Smooth muscle cell (in vitro differentiated cells): ENCODE measurements at regions not wholly inside any gene's neighbourhood (a gene's known extent, or its start where the extent isn't known, plus 50 kb on each side); places are given as distances from the start of the nearest gene placed in this dataset.

Experiments used
- DNase-seq: peaks from one replicate; lab custom pipeline; 2025; ENCODE audit not compliant: unreplicated experiment; lab: John Stamatoyannopoulos, UW
- H2AFZ ChIP-seq: fragments of 200-600 bp; sonication (generic); 2 replicates; pipeline ENCODE4 v1.6.0; 2016; ENCODE audit warnings: antibody characterized with exemption, low read depth, mild to moderate bottlenecking
- H3F3A ChIP-seq: fragments of 200-600 bp; sonication (generic); 2 replicates; pipeline ENCODE4 v1.6.0; 2017; ENCODE audit warnings: antibody characterized with exemption, low read depth
- H3K27ac ChIP-seq: fragments of 200-600 bp; sonication (generic); 2 replicates; pipeline ENCODE4 v1.5.1; 2016; ENCODE audit warnings: low read depth, mild to moderate bottlenecking
- H3K27me3 ChIP-seq: fragments of 200-600 bp; sonication (generic); 2 replicates; pipeline ENCODE4 v1.6.1; 2016; ENCODE audit warnings: low read depth, mild to moderate bottlenecking
- H3K36me3 ChIP-seq: fragments of 200-600 bp; sonication (generic); 2 replicates; pipeline ENCODE4 v1.5.1; 2016; ENCODE audit warnings: low read depth
- H3K4me1 ChIP-seq: fragments of 200-600 bp; sonication (generic); 2 replicates; pipeline ENCODE4 v1.5.1; 2016; ENCODE audit warnings: low read depth
- H3K4me2 ChIP-seq: fragments of 200-600 bp; sonication (generic); 2 replicates; pipeline ENCODE4 v1.6.0; 2016; ENCODE audit warnings: mild to moderate bottlenecking
- H3K4me3 ChIP-seq: fragments of 200-600 bp; sonication (generic); 2 replicates; pipeline ENCODE4 v1.5.1; 2016; ENCODE audit warnings: mild to moderate bottlenecking
- H3K79me2 ChIP-seq: fragments of 200-600 bp; sonication (generic); 2 replicates; pipeline ENCODE4 v1.6.0; 2016; ENCODE audit warnings: low read depth, mild to moderate bottlenecking
- H3K9ac ChIP-seq: fragments of 200-600 bp; sonication (generic); 2 replicates; pipeline ENCODE4 v1.6.0; 2016; ENCODE audit warnings: low read depth
- H3K9me3 ChIP-seq: fragments of 200-600 bp; sonication (generic); replicated peaks from 2 replicates; pipeline ENCODE4 v1.5.1; 2016; ENCODE audit warnings: low read depth
- H4K20me1 ChIP-seq: fragments of 200-600 bp; sonication (generic); 2 replicates; pipeline ENCODE4 v1.6.0; 2016; ENCODE audit warnings: low read depth
- CTCF ChIP-seq: fragments of 200-600 bp; sonication (generic); IDR thresholded peaks from 2 replicates; pipeline ENCODE4 v1.5.1; 2017; ENCODE audit warnings: borderline replicate concordance, mild to moderate bottlenecking, antibody characterized with exemption; ENCODE audit not compliant: insufficient read depth, poor library complexity, severe bottlenecking
- WGBS: methylation state at CpG from one replicate; pipeline ENCODE4 v1.1.7; 2016; ENCODE audit warnings: low lambda C conversion rate; 5-methylcytosine and 5-hydroxymethylcytosine counted together

GRCh38 chr21:39099859-39100258 lies 83.4 kb downstream of the PSMG1 start:
- H3K79me2 ChIP-seq, result no peaks in the 10 kb centered on the region
- WGBS, result 97% methylated on average over 4 of the region's 4 CpGs
- no peaks in the 10 kb centered on the region for H3K27me3 ChIP-seq
- DNase-seq, result no peak
- no peak overlapping the region for H3K4me2 ChIP-seq
- peaks cover 3% of the 10 kb centered on the region for H3F3A ChIP-seq
- H3K4me1 ChIP-seq, result peaks cover 28% of the 10 kb centered on the region
- no peaks in the 10 kb centered on the region for H3K36me3 ChIP-seq
- no peaks in the 10 kb centered on the region for H3K9me3 ChIP-seq
- H3K4me3 ChIP-seq, result no peak overlapping the region
- TF ChIP-seq CTCF, result no peak
- H3K27ac ChIP-seq, result no peak overlapping the region
- H4K20me1 ChIP-seq, result no peaks in the 10 kb centered on the region
- no peak overlapping the region for H3K9ac ChIP-seq
- H2AFZ ChIP-seq, result no peak overlapping the region

GRCh38 chr21:39098696-39099200 lies 84.5 kb downstream of the PSMG1 start:
- Histone ChIP-seq H3K36me3 (no peaks in the 10 kb centered on the region), H3K79me2 (no peaks in the 10 kb centered on the region), H2AFZ (no peak overlapping the region), H3K4me2 (no peak overlapping the region), H3K9me3 (no peaks in the 10 kb centered on the region), H3K27ac (no peak overlapping the region), H3K9ac (no peak overlapping the region), H3K4me1 (peaks cover 24% of the 10 kb centered on the region), H3K4me3 (no peak overlapping the region), H3F3A (peaks cover 10% of the 10 kb centered on the region), H3K27me3 (no peaks in the 10 kb centered on the region), H4K20me1 (no peaks in the 10 kb centered on the region)
- TF ChIP-seq CTCF, result no peak
- 62% methylated on average over 3 of the region's 3 CpGs for WGBS
- no peak for DNase-seq

- Histone ChIP-seq H3K79me2 (no peaks in the 10 kb centered on the region), H3K4me3 (no peak overlapping the region), H3K27ac (no peak overlapping the region), H3F3A (peaks cover 10% of the 10 kb centered on the region), H3K9me3 (no peaks in the 10 kb centered on the region), H2AFZ (no peak overlapping the region), H3K4me2 (no peak overlapping the region), H3K4me1 (peaks cover 24% of the 10 kb centered on the region), H3K36me3 (no peaks in the 10 kb centered on the region), H4K20me1 (no peaks in the 10 kb centered on the region), H3K9ac (no peak overlapping the region), H3K27me3 (no peaks in the 10 kb centered on the region)
- DNase-seq, result no peak
- WGBS, result 24% methylated on average over 9 of the region's 9 CpGs
- TF ChIP-seq CTCF, result no peak
These were observed 85.3 kb downstream of the PSMG1 start for GRCh38 chr21:39097981-39098380.

- no peak overlapping the region for H2AFZ ChIP-seq
- WGBS, result 76% methylated on average over 13 of the region's 13 CpGs
- TF ChIP-seq CTCF, result no peak
- H3F3A ChIP-seq, result peaks cover 10% of the 10 kb centered on the region
- no peaks in the 10 kb centered on the region for H4K20me1 ChIP-seq
- no peaks in the 10 kb centered on the region for H3K36me3 ChIP-seq
- no peak overlapping the region for H3K9ac ChIP-seq
- no peak overlapping the region for H3K27ac ChIP-seq
- no peak overlapping the region for H3K4me3 ChIP-seq
- no peaks in the 10 kb centered on the region for H3K79me2 ChIP-seq
- peaks cover 24% of the 10 kb centered on the region for H3K4me1 ChIP-seq
- no peaks in the 10 kb centered on the region for H3K9me3 ChIP-seq
- no peak overlapping the region for H3K4me2 ChIP-seq
- no peaks in the 10 kb centered on the region for H3K27me3 ChIP-seq
- no peak for DNase-seq
These were observed 85.9 kb downstream of the PSMG1 start for GRCh38 chr21:39097335-39097861.
